A673 (cell line): ENCODE measurements at regions not wholly inside any gene's neighbourhood (a gene's known extent, or its start where the extent isn't known, plus 50 kb on each side); places are given as distances from the start of the nearest gene placed in this dataset.

Source experiments
- BruUV-seq: library from RNA; stranded (reverse); fragments of 400-500 nt; replicated peaks from 2 replicates; lab custom pipeline; 2021; lab: Mats Ljungman, UMichigan
- CTCF ChIA-PET: fragments of 300-600 bp; sonication (Branson Sonifier 250); formaldehyde crosslinking; loops from one replicate; lab custom pipeline; 2022; ENCODE audit warnings: antibody characterized with exemption; lab: Charles Lee
- POLR2A ChIA-PET: fragments of 300-600 bp; sonication (Branson Sonifier 250); formaldehyde crosslinking; loops from one replicate; lab custom pipeline; 2022; ENCODE audit warnings: antibody characterized with exemption; ENCODE audit not compliant: low non-redundant PET; lab: Charles Lee
- DNase-seq: peaks from one replicate; pipeline ENCODE4 v3.0.0-alpha.2; 2015; ENCODE audit warnings: low spot score
- H3K27ac ChIP-seq: fragments of 200-600 bp; sonication (generic); 2 replicates; pipeline ENCODE4 v1.5.1; 2016; ENCODE audit warnings: mixed run types, low read depth, mild to moderate bottlenecking, mixed read lengths, antibody characterized with exemption, low read length; ENCODE audit not compliant: poor library complexity, severe bottlenecking
- H3K27me3 ChIP-seq: fragments of 200-600 bp; sonication (generic); replicated peaks from 2 replicates; pipeline ENCODE4 v1.6.1; 2017; ENCODE audit warnings: mixed run types, low read depth, mild to moderate bottlenecking, mixed read lengths, antibody characterized with exemption, low read length; ENCODE audit not compliant: insufficient read depth, poor library complexity
- H3K36me3 ChIP-seq: fragments of 200-600 bp; sonication (generic); 2 replicates; pipeline ENCODE4 v1.6.1; 2016; ENCODE audit warnings: mixed run types, mild to moderate bottlenecking, mixed read lengths, antibody characterized with exemption, low read length; ENCODE audit not compliant: insufficient read depth, poor library complexity, severe bottlenecking
- H3K4me1 ChIP-seq: fragments of 200-600 bp; sonication (generic); 2 replicates; pipeline ENCODE4 v1.6.1; 2017; ENCODE audit warnings: mixed run types, mild to moderate bottlenecking, mixed read lengths, antibody characterized with exemption, low read length; ENCODE audit not compliant: insufficient read depth, poor library complexity, severe bottlenecking
- H3K4me3 ChIP-seq: fragments of 200-600 bp; sonication (generic); 2 replicates; pipeline ENCODE4 v1.5.1; 2016; ENCODE audit warnings: low read depth, mixed run types, mild to moderate bottlenecking, mixed read lengths, low read length; ENCODE audit not compliant: poor library complexity, severe bottlenecking
- H3K9me3 ChIP-seq: fragments of 200-600 bp; sonication (generic); 2 replicates; pipeline ENCODE4 v1.6.1; 2016; ENCODE audit warnings: mixed run types, low read depth, mild to moderate bottlenecking, mixed read lengths, antibody characterized with exemption, low read length; ENCODE audit not compliant: poor library complexity, severe bottlenecking
- CTCF ChIP-seq: fragments of 300-800, 200-600 bp; sonication (generic); conservative IDR thresholded peaks from 2 replicates; pipeline ENCODE4 v1.5.1; 2017; ENCODE audit warnings: low read depth, mild to moderate bottlenecking, antibody characterized with exemption, low read length, moderate library complexity, mixed read lengths
- EZH2 ChIP-seq: fragments of 200-600 bp; sonication (generic); IDR thresholded peaks from 2 replicates; pipeline ENCODE4 v1.6.1; 2017; ENCODE audit warnings: borderline replicate concordance, low read depth, mild to moderate bottlenecking, mixed read lengths, antibody characterized with exemption, low read length; ENCODE audit not compliant: poor library complexity, severe bottlenecking
- intact Hi-C: fragments of 100-400 bp; cut with micrococcal nuclease; formaldehyde crosslinking; loops from one replicate; pipeline ENCODE4 v1.10.0; 2022; ENCODE audit not compliant: unreplicated experiment

- no peaks in the 10 kb centered on the region for H3K27me3 ChIP-seq
- ChIA-PET CTCF (no interaction called here), POLR2A (no interaction called here)
- TF ChIP-seq CTCF (no peak), EZH2 (no peak)
- no peaks in the 10 kb centered on the region for H3K4me1 ChIP-seq
- DNase-seq, result no peak
- BruUV-seq, result no TSS peak
- no peaks in the 10 kb centered on the region for H3K36me3 ChIP-seq
- no peak overlapping the region for H3K4me3 ChIP-seq
- peaks cover 3% of the 10 kb centered on the region for H3K9me3 ChIP-seq
- intact Hi-C loops, result no loop called here
- no peak overlapping the region for H3K27ac ChIP-seq
Measured at GRCh38 chr5:118088448-118088847, 899.9 kb downstream of the DTWD2 start.

GRCh38 chr5:118076490-118076889 is 911.9 kb downstream of the DTWD2 start:
- no peaks in the 10 kb centered on the region for H3K27me3 ChIP-seq
- BruUV-seq, result no TSS peak
- H3K4me1 ChIP-seq, result no peaks in the 10 kb centered on the region
- ChIA-PET CTCF (no interaction called here), POLR2A (no interaction called here)
- TF ChIP-seq CTCF (no peak), EZH2 (no peak)
- DNase-seq, result no peak
- H3K4me3 ChIP-seq, result no peak overlapping the region
- no peaks in the 10 kb centered on the region for H3K36me3 ChIP-seq
- intact Hi-C loops, result no loop called here
- peaks cover 3% of the 10 kb centered on the region for H3K9me3 ChIP-seq
- H3K27ac ChIP-seq, result no peak overlapping the region

GRCh38 chr5:118070041-118070440 is 918.3 kb downstream of the DTWD2 start:
- intact Hi-C loops, result no loop called here
- no peak overlapping the region for H3K4me3 ChIP-seq
- BruUV-seq, result no TSS peak
- H3K9me3 ChIP-seq, result peaks cover 6% of the 10 kb centered on the region
- no peaks in the 10 kb centered on the region for H3K36me3 ChIP-seq
- DNase-seq, result no peak
- CTCF ChIA-PET, result no interaction called here
- TF ChIP-seq EZH2 (no peak), CTCF (no peak)
- H3K27ac ChIP-seq, result no peak overlapping the region
- H3K27me3 ChIP-seq, result no peaks in the 10 kb centered on the region
- POLR2A ChIA-PET, result no interaction called here
- no peaks in the 10 kb centered on the region for H3K4me1 ChIP-seq
